GM12878 (cell line): ENCODE measurements at regions not wholly inside any gene's neighbourhood (a gene's known extent, or its start where the extent isn't known, plus 50 kb on each side); places are given as distances from the start of the nearest gene placed in this dataset.
A peak's percentile ranks its signal among the peaks of the same experiment; 100 is the strongest.

Experiments used
- ATAC-seq: fragments of 200-7000 bp; cut with Tn5 transposase; 3 replicates; pipeline ENCODE4 v1.9.1; 2020; ENCODE audit warnings: mild to moderate bottlenecking, moderate library complexity
- BruUV-seq: library from RNA; stranded (reverse); fragments of 400-500 nt; replicated peaks from 2 replicates; lab custom pipeline; 2021; lab: Mats Ljungman, UMichigan
- CTCF ChIA-PET: fragments of 300-600 bp; sonication (Branson Sonifier 250); formaldehyde crosslinking; extraction: SDS; loops from one replicate; lab custom pipeline; 2021; ENCODE audit warnings: inconsistent platforms; lab: Yijun Ruan, JAX
- POLR2A ChIA-PET: fragments of 350-600 bp; formaldehyde crosslinking; extraction: SDS; loops from one replicate; lab custom pipeline; 2021; ENCODE audit warnings: inconsistent platforms; lab: Charles Lee
- RAD21 ChIA-PET: fragments of 300-600 bp; sonication (Branson Sonifier 250); formaldehyde crosslinking; loops from one replicate; lab custom pipeline; 2023; ENCODE audit warnings: antibody characterized with exemption; ENCODE audit not compliant: unreplicated experiment; lab: Charles Lee
- SMC1A ChIA-PET: fragments of 300-600 bp; sonication (Branson Sonifier 250); formaldehyde crosslinking; loops from one replicate; lab custom pipeline; 2023; ENCODE audit not compliant: unreplicated experiment, uncharacterized antibody; lab: Charles Lee
- DNase-seq: peaks from one replicate; pipeline ENCODE4 v3.0.0-alpha.2; 2011; ENCODE audit warnings: low read depth, low spot score
- FAIRE-seq: peaks from 3 replicates; lab custom pipeline; 2011; peaks lifted over from hg19 to GRCh38; lab: Jason Lieb, UNC
- H2AFZ ChIP-seq: 2 replicates; pipeline ENCODE4 v1.6.0; 2011; ENCODE audit warnings: low read depth, low read length, control low read depth; ENCODE audit not compliant: control insufficient read depth
- H3K27ac ChIP-seq: 2 replicates; pipeline ENCODE4 v1.5.1; 2011; ENCODE audit warnings: control low read depth; ENCODE audit not compliant: control insufficient read depth, insufficient read depth
- H3K27me3 ChIP-seq, 2 experiments: replicated peaks in 1 of 2; 2 replicates each; pipeline versions ENCODE4 v1.6.0 to v1.6.1; 2011; ENCODE audit warnings: low read length in 1 of 2; ENCODE audit not compliant: control insufficient read depth in 2 of 2, insufficient read depth in 2 of 2
- H3K36me3 ChIP-seq, 2 experiments: 2 replicates each; pipeline ENCODE4 v1.5.1; 2011; ENCODE audit warnings: low read length in 1 of 2; ENCODE audit not compliant: control insufficient read depth in 2 of 2, insufficient read depth in 2 of 2
- H3K4me1 ChIP-seq: 2 replicates; pipeline ENCODE4 v1.6.1; 2011; ENCODE audit warnings: mild to moderate bottlenecking, low read length, moderate library complexity, mixed read lengths; ENCODE audit not compliant: control insufficient read depth, insufficient read depth
- H3K4me2 ChIP-seq: 2 replicates; pipeline ENCODE4 v1.6.0; 2011; ENCODE audit warnings: control low read depth; ENCODE audit not compliant: control insufficient read depth, insufficient read depth
- H3K4me3 ChIP-seq: fragments of 200-600 bp; sonication (generic); 2 replicates; pipeline ENCODE4 v1.5.1; 2016
- H3K79me2 ChIP-seq: 2 replicates; pipeline ENCODE4 v1.6.0; 2011; ENCODE audit warnings: low read length; ENCODE audit not compliant: control insufficient read depth, insufficient read depth
- H3K9ac ChIP-seq: 2 replicates; pipeline ENCODE4 v1.8.0; 2011; ENCODE audit warnings: low read length, control low read depth, mixed read lengths; ENCODE audit not compliant: control insufficient read depth, insufficient read depth
- H3K9me3 ChIP-seq: replicated peaks from 3 replicates; pipeline ENCODE4 v1.5.1; 2011; ENCODE audit warnings: mild to moderate bottlenecking, low read length; ENCODE audit not compliant: control insufficient read depth, insufficient read depth
- H4K20me1 ChIP-seq: 2 replicates; pipeline ENCODE4 v1.6.0; 2011; ENCODE audit not compliant: control insufficient read depth, insufficient read depth
- CREM ChIP-seq: IDR thresholded peaks from 2 replicates; pipeline ENCODE4 v1.6.1; 2014; ENCODE audit warnings: antibody characterized with exemption, low read depth
- HCFC1 ChIP-seq: fragments of 150-350 bp; IDR thresholded peaks from 2 replicates; pipeline ENCODE4 v1.6.1; 2014; ENCODE audit warnings: low read length
- HDAC6 ChIP-seq: fragments of 200-600 bp; sonication (generic); IDR thresholded peaks from one replicate; pipeline ENCODE4 v1.8.0; 2017; ENCODE audit warnings: antibody characterized with exemption; ENCODE audit not compliant: unreplicated experiment
- IKZF1 ChIP-seq: fragments of 450-650 bp; conservative IDR thresholded peaks from 2 replicates; pipeline ENCODE4 v1.6.1; 2017; ENCODE audit warnings: antibody characterized with exemption, mild to moderate bottlenecking
- JUNB ChIP-seq: IDR thresholded peaks from 2 replicates; pipeline ENCODE4 v1.6.1; 2016; ENCODE audit warnings: antibody characterized with exemption, mild to moderate bottlenecking
- KAT2A ChIP-seq: conservative IDR thresholded peaks from 2 replicates; pipeline ENCODE4 v1.6.1; 2011; ENCODE audit warnings: low read depth, low read length; ENCODE audit not compliant: control insufficient read depth
- KLF5 ChIP-seq: fragments of 450-650 bp; IDR thresholded peaks from 2 replicates; pipeline ENCODE4 v1.6.1; 2014; ENCODE audit warnings: mild to moderate bottlenecking; ENCODE audit not compliant: partially characterized antibody
- MTA2 ChIP-seq: fragments of 450-650 bp; IDR thresholded peaks from 2 replicates; pipeline ENCODE4 v1.6.1; 2016; ENCODE audit warnings: low read depth, mild to moderate bottlenecking, moderate library complexity
- MYC ChIP-seq: IDR thresholded peaks from 2 replicates; pipeline ENCODE4 v1.6.1; 2011; ENCODE audit warnings: mild to moderate bottlenecking, low read length, moderate library complexity, inconsistent platforms; ENCODE audit not compliant: insufficient read depth, insufficient replicate concordance, insufficient read length, severe bottlenecking
- NFYA ChIP-seq: IDR thresholded peaks from 2 replicates; pipeline ENCODE4 v1.6.1; 2011; ENCODE audit warnings: low read depth, mild to moderate bottlenecking, low read length, improper control_type of control experiment, borderline replicate concordance
- POLR2AphosphoS2 ChIP-seq: IDR thresholded peaks from 2 replicates; pipeline ENCODE4 v1.6.1; 2011; ENCODE audit warnings: low read depth, mild to moderate bottlenecking, low read length, improper control_type of control experiment, moderate library complexity
- POLR2AphosphoS5 ChIP-seq: IDR thresholded peaks from 2 replicates; pipeline ENCODE4 v1.6.1; 2011; ENCODE audit warnings: mild to moderate bottlenecking, low read length, inconsistent platforms
- SIX5 ChIP-seq: IDR thresholded peaks from 2 replicates; pipeline ENCODE4 v1.6.1; 2011; ENCODE audit warnings: mild to moderate bottlenecking, low read depth, low read length, moderate library complexity; ENCODE audit not compliant: severe bottlenecking
- SREBF1 ChIP-seq: IDR thresholded peaks from 2 replicates; pipeline ENCODE4 v1.6.1; 2012; ENCODE audit warnings: mild to moderate bottlenecking, low read length
- SREBF2 ChIP-seq: IDR thresholded peaks from 2 replicates; pipeline ENCODE4 v1.6.1; 2012; ENCODE audit warnings: mild to moderate bottlenecking, low read length
- TARDBP ChIP-seq: IDR thresholded peaks from 2 replicates; pipeline ENCODE4 v1.6.1; 2016; ENCODE audit warnings: borderline replicate concordance
- YY1 ChIP-seq: IDR thresholded peaks from 2 replicates; pipeline ENCODE4 v1.6.1; 2011; ENCODE audit warnings: low read depth, mild to moderate bottlenecking, low read length
- ZNF207 ChIP-seq: fragments of 450-650 bp; IDR thresholded peaks from 2 replicates; pipeline ENCODE4 v1.6.1; 2014; ENCODE audit warnings: antibody characterized with exemption, mild to moderate bottlenecking, borderline replicate concordance
- ZNF217 ChIP-seq: fragments of 450-650 bp; IDR thresholded peaks from 2 replicates; pipeline ENCODE4 v1.6.1; 2017; ENCODE audit warnings: antibody characterized with exemption, mild to moderate bottlenecking
- WGBS: methylation state at CpG from one replicate; pipeline ENCODE4 v1.1.6; 2016; ENCODE audit warnings: low lambda C conversion rate; ENCODE audit not compliant: insufficient replicate concordance, insufficient coverage; ENCODE audit errors: missing lambda C conversion rate; 5-methylcytosine and 5-hydroxymethylcytosine counted together
- in situ Hi-C: fragments of 300-500 bp; cut with MboI; formaldehyde crosslinking; loops from 9 replicates; pipeline ENCODE4 v1.14.3; 2018; ENCODE audit warnings: mixed read lengths
- intact Hi-C: fragments of 100-400 bp; cut with micrococcal nuclease; formaldehyde crosslinking; loops from one replicate; pipeline ENCODE4 v1.14.2; 2022; ENCODE audit not compliant: unreplicated experiment
- TF ChIP-seq, protein P1 (sequence below): IDR thresholded peaks from 2 replicates; pipeline ENCODE4 v1.6.1; 2011; ENCODE audit warnings: low read depth, mild to moderate bottlenecking, low read length, moderate library complexity, borderline replicate concordance; ENCODE audit errors: extremely low read depth

DNA sequence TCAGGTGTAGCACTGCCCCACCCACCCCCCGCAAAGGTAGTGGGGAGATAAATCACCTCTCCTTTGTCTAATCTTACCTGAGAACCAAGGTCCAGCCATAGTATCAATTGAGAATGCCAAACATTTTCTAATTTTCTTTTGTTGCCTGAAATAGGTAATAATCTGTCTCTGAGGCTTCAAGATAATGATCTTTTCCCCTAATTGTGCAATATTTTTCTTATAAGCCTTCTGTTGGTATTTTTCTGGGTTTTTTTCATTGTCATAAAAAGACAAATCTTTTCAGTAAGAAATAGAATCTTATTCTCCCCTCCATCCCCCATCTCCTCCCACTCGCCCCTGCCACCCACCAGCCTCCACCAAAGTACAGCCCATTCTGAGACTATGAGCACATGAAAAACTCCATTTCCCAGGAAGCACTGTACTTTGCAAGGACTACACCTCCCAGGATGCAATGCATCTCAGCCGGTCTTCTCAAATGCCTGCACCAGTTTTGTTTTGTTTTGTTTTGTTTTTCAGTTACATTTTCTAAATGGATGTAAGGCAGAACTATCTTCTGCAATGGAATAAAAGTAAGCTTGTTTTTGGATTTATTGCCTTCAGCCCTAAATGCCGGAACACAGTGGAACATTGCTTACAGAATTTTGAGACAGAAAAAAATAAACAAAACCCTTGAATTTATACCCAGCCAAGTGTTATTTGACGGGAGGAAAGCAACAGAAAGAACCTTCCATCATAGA lies 268.0 kb downstream of the TFAP2A start:
- H2AFZ ChIP-seq, result peak overlapping the region; percentile 85
- SMC1A ChIA-PET, result no interaction called here
- H3K4me1 ChIP-seq, result no peaks in the 10 kb centered on the region
- H3K27ac ChIP-seq, result no peak overlapping the region
- no peaks in the 10 kb centered on the region for H3K27me3 ChIP-seq
- H4K20me1 ChIP-seq, result no peaks in the 10 kb centered on the region
- intact Hi-C loops, result loop anchor here (10.0 kb wide), 1 partner anchor 278 kb away; no protein-coding TSS in a partner anchor
- POLR2A ChIA-PET, result no interaction called here
- no TSS peak for BruUV-seq
- RAD21 ChIA-PET, result no interaction called here
- DNase-seq, result peak; percentile 8
- H3K4me2 ChIP-seq, result peak overlapping the region; percentile 61
- no peaks in the 10 kb centered on the region; the same call in 2 of the 3 replicates for H3K9me3 ChIP-seq
- peak; percentile 76 for FAIRE-seq
- in situ Hi-C loops, result no loop called here
- H3K79me2 ChIP-seq, result no peaks in the 10 kb centered on the region
- H3K36me3 ChIP-seq, result no peaks in the 10 kb centered on the region
- TF ChIP-seq POLR2AphosphoS2 (no peak), KAT2A (no peak), ZNF217 (no peak), YY1 (peak; percentile 48; the same call in 1 of the 2 replicates), HDAC6 (no peak), MTA2 (no peak), SREBF2 (no peak), CREM (peak; percentile 63; the same call in 1 of the 2 replicates), MYC (no peak), IKZF1 (peak; percentile 42; the same call in 1 of the 2 replicates), TARDBP (peak; percentile 75; the same call in 1 of the 2 replicates), JUNB (no peak), HCFC1 (peak; percentile 88), SREBF1 (peak; percentile 39; the same call in 1 of the 2 replicates), NFYA (no peak), SIX5 (peak; percentile 96), POLR2AphosphoS5 (no peak), KLF5 (no peak), ZNF207 (no peak)
- TF ChIP-seq, protein P1, sequence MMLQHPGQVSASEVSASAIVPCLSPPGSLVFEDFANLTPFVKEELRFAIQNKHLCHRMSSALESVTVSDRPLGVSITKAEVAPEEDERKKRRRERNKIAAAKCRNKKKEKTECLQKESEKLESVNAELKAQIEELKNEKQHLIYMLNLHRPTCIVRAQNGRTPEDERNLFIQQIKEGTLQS, result 0 out of 2 replicates have a peak, but pooled peaks have one; percentile 15
- ATAC-seq, result peak; percentile 99
- WGBS, result 17% methylated on average over 4 of the region's 5 CpGs
- H3K4me3 ChIP-seq, result peak overlapping the region; percentile 19; the same call in 1 of the 2 replicates
- H3K9ac ChIP-seq, result no peak overlapping the region
- CTCF ChIA-PET, result interaction anchor here (0.8 kb wide), 1 partner anchor 331 kb away, joined by 3 read pairs; no protein-coding TSS in a partner anchor
